ENCODE measurements at regions not wholly inside any gene's neighbourhood (a gene's known extent, or its start where the extent isn't known, plus 50 kb on each side); places are given as distances from the start of the nearest gene placed in this dataset.

GRCh38 chr1:234932511-234933430 lies 195.9 kb downstream of the TOMM20 start:
- Mint-ChIP-seq H3K27me3 (no peaks in the 10 kb centered on the region), H3K9me3 (ENCODE audit: insufficient read depth) (no peaks in the 10 kb centered on the region), H3K4me3 (peak overlapping the region; percentile 44), H3K4me1 (peaks cover 26% of the 10 kb centered on the region), H3K27ac (peak overlapping the region; percentile 59)
- H3K4me1 ChIP-seq (ENCODE audit: control insufficient read depth in 2 of 2, insufficient read depth in 2 of 2, low read length in 2 of 2), result peaks cover 11 to 32% of the 10 kb centered on the region in 2 donors
- H3K79me2 ChIP-seq (ENCODE audit: control insufficient read depth, insufficient read depth, low read length), result no peaks in the 10 kb centered on the region
- no peak overlapping the region for H2AFZ ChIP-seq (ENCODE audit: insufficient read depth, low read depth, low read length, poor library complexity, severe bottlenecking)
- WGBS (ENCODE audit: insufficient coverage), result 93% methylated on average over 13 of the region's 15 CpGs
- H3K36me3 ChIP-seq (replicated peaks in 1 of 2; ENCODE audit: control extremely low read depth in 1 of 2, control insufficient read depth in 1 of 2, extremely low read depth in 1 of 2, insufficient read depth in 2 of 2, low read length in 1 of 2), result no peaks in the 10 kb centered on the region
- no peaks in the 10 kb centered on the region for H3K27me3 ChIP-seq (replicated peaks in 1 of 4; ENCODE audit: control extremely low read depth in 1 of 4, control insufficient read depth in 3 of 4, insufficient read depth in 4 of 4, low read length in 3 of 4)
- no peak overlapping the region for H3K9ac ChIP-seq (ENCODE audit: low read length)
- peak; percentile 23 for ATAC-seq (ENCODE audit: low read depth)
- no peaks in the 10 kb centered on the region for H4K20me1 ChIP-seq (ENCODE audit: control insufficient read depth, insufficient read depth, low read length, poor library complexity, severe bottlenecking)
- no peak for TF ChIP-seq EZH2 (IDR thresholded peaks at IDR 0.05; ENCODE audit: borderline replicate concordance, insufficient read depth, low read depth, low read length, poor library complexity, severe bottlenecking)
- no peak for TF ChIP-seq CTCF (IDR thresholded peaks at IDR 0.05)
- H3K9me3 ChIP-seq (ENCODE audit: control extremely low read depth in 1 of 3, control insufficient read depth in 2 of 3, insufficient read depth in 1 of 3, low read length in 2 of 3), result no peaks in the 10 kb centered on the region
- intact Hi-C loops (cut with micrococcal nuclease), result no loop called here
- H3K4me3 ChIP-seq (ENCODE audit: control extremely low read depth in 1 of 5, extremely low read depth in 1 of 5, insufficient read depth in 1 of 5, low read depth in 2 of 5, low read length in 4 of 5), result no peak overlapping the region
- peak overlapping the region; percentile 15 for H3K4me2 ChIP-seq (replicated peaks; ENCODE audit: low read depth, low read length, poor library complexity, severe bottlenecking)
- H3K27ac ChIP-seq (ENCODE audit: low read length in 2 of 2), result no peak overlapping the region
- ChIA-PET CTCF (interaction anchor here (1.0 kb wide), 1 partner anchor 151 kb away, joined by 3 read pairs; no protein-coding TSS in a partner anchor), POLR2A (interaction anchor here (0.5 to 1.1 kb wide), 4 partner anchors 23 to 90 kb away, joined by 3 to 5 read pairs (median 4); no protein-coding TSS in a partner anchor)
- DNase-seq, result no peak

GRCh38 chr1:234932106-234932505 lies 196.5 kb downstream of the TOMM20 start:
- H3K27ac Mint-ChIP-seq, result no peak overlapping the region
- POLR2A ChIA-PET, result no interaction called here
- 97% methylated on average over 10 of the region's 12 CpGs for WGBS (ENCODE audit: insufficient coverage)
- Histone ChIP-seq H3K27me3 (replicated peaks in 1 of 4; ENCODE audit: control extremely low read depth in 1 of 4, control insufficient read depth in 3 of 4, insufficient read depth in 4 of 4, low read length in 3 of 4) (no peaks in the 10 kb centered on the region), H3K79me2 (ENCODE audit: control insufficient read depth, insufficient read depth, low read length) (no peaks in the 10 kb centered on the region), H3K9ac (ENCODE audit: low read length) (no peak overlapping the region), H3K4me1 (ENCODE audit: control insufficient read depth in 2 of 2, insufficient read depth in 2 of 2, low read length in 2 of 2) (peaks cover 18 to 38% of the 10 kb centered on the region in 2 donors), H4K20me1 (ENCODE audit: control insufficient read depth, insufficient read depth, low read length, poor library complexity, severe bottlenecking) (no peaks in the 10 kb centered on the region), H2AFZ (ENCODE audit: insufficient read depth, low read depth, low read length, poor library complexity, severe bottlenecking) (no peak overlapping the region), H3K4me2 (replicated peaks; ENCODE audit: low read depth, low read length, poor library complexity, severe bottlenecking) (no peak overlapping the region), H3K27ac (ENCODE audit: low read length in 2 of 2) (no peak overlapping the region), H3K4me3 (ENCODE audit: control extremely low read depth in 1 of 5, extremely low read depth in 1 of 5, insufficient read depth in 1 of 5, low read depth in 2 of 5, low read length in 4 of 5) (no peak overlapping the region), H3K36me3 (replicated peaks in 1 of 2; ENCODE audit: control extremely low read depth in 1 of 2, control insufficient read depth in 1 of 2, extremely low read depth in 1 of 2, insufficient read depth in 2 of 2, low read length in 1 of 2) (no peaks in the 10 kb centered on the region), H3K9me3 (ENCODE audit: control extremely low read depth in 1 of 3, control insufficient read depth in 2 of 3, insufficient read depth in 1 of 3, low read length in 2 of 3) (no peaks in the 10 kb centered on the region)
- CTCF ChIA-PET, result no interaction called here
- no peak overlapping the region for H3K4me3 Mint-ChIP-seq
- H3K27me3 Mint-ChIP-seq, result no peaks in the 10 kb centered on the region
- H3K4me1 Mint-ChIP-seq, result peaks cover 32% of the 10 kb centered on the region
- intact Hi-C loops (cut with micrococcal nuclease), result no loop called here
- no peak for ATAC-seq (ENCODE audit: low read depth)
- no peaks in the 10 kb centered on the region for H3K9me3 Mint-ChIP-seq (ENCODE audit: insufficient read depth)
- TF ChIP-seq EZH2 (IDR thresholded peaks at IDR 0.05; ENCODE audit: borderline replicate concordance, insufficient read depth, low read depth, low read length, poor library complexity, severe bottlenecking), result no peak
- no peak for TF ChIP-seq CTCF (IDR thresholded peaks at IDR 0.05)
- no peak for DNase-seq
